Right lobe of liver (tissue), 6 donors: ENCODE measurements at regions not wholly inside any gene's neighbourhood (a gene's known extent, or its start where the extent isn't known, plus 50 kb on each side); places are given as distances from the start of the nearest gene placed in this dataset.

ENCODE experiments used
- ATAC-seq, 4 donors: fragments of 200-7000 bp; cut with Tn5 transposase; one replicate each; pipeline ENCODE4 v1.9.1; 2020; ENCODE audit warnings: mild to moderate bottlenecking in 4 of 4, moderate library complexity in 4 of 4
- DNase-seq, 3 donors: peaks; one replicate each; pipeline ENCODE4 v3.0.0-alpha.2; 2020
- H3K27ac ChIP-seq, 3 donors: fragments of 200-600 bp; one replicate each; pipeline ENCODE4 v1.8.0; 2022
- H3K27me3 ChIP-seq, 2 donors: fragments of 200-600 bp; one replicate each; pipeline ENCODE4 v1.8.0; 2022
- H3K36me3 ChIP-seq, 4 donors: fragments of 200-600 bp; sonication (generic) in 1 of 4; one replicate each; pipeline versions ENCODE4 v1.5.1 to v1.8.0; 2017 to 2022; ENCODE audit warnings: control low read depth in 1 of 4
- H3K4me1 ChIP-seq, 4 donors: fragments of 200-600 bp; sonication (generic) in 1 of 4; one replicate each; pipeline versions ENCODE4 v1.5.1 to v1.8.0; 2017 to 2022; ENCODE audit warnings: control low read depth in 1 of 4
- H3K4me3 ChIP-seq, 3 donors: fragments of 200-600 bp; one replicate each; pipeline ENCODE4 v1.8.0; 2022
- H3K9me3 ChIP-seq, 4 donors: fragments of 200-600 bp; sonication (generic) in 1 of 4; one replicate each; pipeline versions ENCODE4 v1.5.1 to v1.8.0; 2017 to 2022; ENCODE audit warnings: control low read depth in 1 of 4
- CTCF ChIP-seq, 4 donors: fragments of 200-600 bp in 3 of 4; fragments of 450-650 bp in 1 of 4; IDR thresholded peaks; one replicate each; pipeline versions ENCODE4 v1.5.1 to v1.8.0; 2016 to 2022; ENCODE audit warnings: antibody characterized with exemption in 4 of 4, mild to moderate bottlenecking in 2 of 4
- POLR2A ChIP-seq: fragments of 450-650 bp; IDR thresholded peaks from one replicate; pipeline ENCODE4 v1.6.1; 2017; ENCODE audit warnings: antibody characterized with exemption, mild to moderate bottlenecking
- WGBS: methylation state at CpG from one replicate; pipeline ENCODE4 v1.1.6; 2018; ENCODE audit warnings: low coverage, low lambda C conversion rate; ENCODE audit not compliant: insufficient coverage; ENCODE audit errors: missing lambda C conversion rate; 5-methylcytosine and 5-hydroxymethylcytosine counted together
- intact Hi-C, 2 donors: fragments of 100-400 bp; cut with DNase I; formaldehyde crosslinking; loops; one replicate each; pipeline versions ENCODE4 v1.11.2 to v1.14.1; 2022
- donor health status: DM: no; HTN: yes; CAD: no.
- donor health status: DM: no; HTN: no; CAD: no.
- donor health status: DM: no; HTN: no; CAD: no.
- donor health status: DM: no; HTN: yes; CAD: no.
- donor health status: DM: no; HTN: yes; CAD: no.

- intact Hi-C loops: no loop called here
- 44% methylated on average over 1 of the region's 1 CpG for WGBS
- Histone ChIP-seq H3K4me1 (peaks cover 0 to 6% (median 0%) of the 10 kb centered on the region in 4 donors), H3K27me3 (no peaks in the 10 kb centered on the region), H3K4me3 (no peak overlapping the region), H3K9me3 (no peaks in the 10 kb centered on the region), H3K27ac (no peak overlapping the region), H3K36me3 (no peaks in the 10 kb centered on the region)
- DNase-seq (no peak), ATAC-seq (no peak)
- TF ChIP-seq CTCF (IDR thresholded peaks at IDR 0.05) (no peak), POLR2A (no peak)
Measured at GRCh38 chr6:77324866-77325265, 138.4 kb downstream of the HTR1B start.

- WGBS: 72% methylated on average over 3 of the region's 3 CpGs
- ATAC-seq (no peak), DNase-seq (no peak)
- H3K9me3 ChIP-seq: no peaks in the 10 kb centered on the region
- H3K27me3 ChIP-seq: no peaks in the 10 kb centered on the region
- H3K27ac ChIP-seq: no peak overlapping the region
- H3K4me1 ChIP-seq: peaks cover 0 to 6% (median 0%) of the 10 kb centered on the region in 4 donors
- no peak overlapping the region for H3K4me3 ChIP-seq
- intact Hi-C loops: no loop called here
- TF ChIP-seq CTCF (IDR thresholded peaks at IDR 0.05): no peak
- no peak for TF ChIP-seq POLR2A
- H3K36me3 ChIP-seq: no peaks in the 10 kb centered on the region
Measured at GRCh38 chr6:77322604-77323003, 140.7 kb downstream of the HTR1B start.

GRCh38 chr6:77318256-77318655, 145.0 kb downstream of the HTR1B start:
- no peak for DNase-seq
- no peaks in the 10 kb centered on the region for H3K36me3 ChIP-seq

DNA sequence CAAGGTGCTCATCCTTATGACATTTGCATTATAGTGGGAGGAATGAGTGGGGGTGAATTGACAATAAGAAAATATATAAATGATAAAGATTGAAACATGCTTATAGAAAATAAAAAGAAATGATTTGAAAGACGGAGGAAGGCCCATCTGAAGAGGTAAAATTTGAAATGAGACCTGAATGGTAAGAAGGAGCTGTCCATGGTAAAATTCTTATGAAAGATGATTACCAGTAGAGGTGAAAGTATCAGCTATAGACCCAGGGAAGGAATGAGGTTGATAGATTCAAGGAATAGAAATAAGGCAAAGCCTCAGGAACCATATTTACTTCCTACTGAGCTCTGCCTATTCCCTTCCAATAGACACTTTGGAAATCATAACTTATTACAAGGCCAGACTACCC, 149.7 kb downstream of the HTR1B start:
- 50% methylated on average over 1 of the region's 1 CpG for WGBS
- Histone ChIP-seq H3K27me3 (no peaks in the 10 kb centered on the region), H3K4me3 (no peak overlapping the region), H3K4me1 (no peaks in the 10 kb centered on the region), H3K36me3 (no peaks in the 10 kb centered on the region), H3K9me3 (no peaks in the 10 kb centered on the region), H3K27ac (no peak overlapping the region)
- TF ChIP-seq CTCF (IDR thresholded peaks at IDR 0.05) (no peak), POLR2A (no peak)
- intact Hi-C loops: no loop called here
- no peak for ATAC-seq
- no peak for DNase-seq

More at GRCh38 chr6:77318256-77318655, 145.0 kb downstream of the HTR1B start:
- H3K27ac ChIP-seq: no peak overlapping the region
- ATAC-seq: no peak
- WGBS: 58% methylated on average over 1 of the region's 1 CpG
- H3K4me3 ChIP-seq: no peak overlapping the region
- H3K4me1 ChIP-seq: peaks cover 0 to 6% (median 0%) of the 10 kb centered on the region in 4 donors
- no peaks in the 10 kb centered on the region for H3K9me3 ChIP-seq
- intact Hi-C loops: no loop called here
- TF ChIP-seq POLR2A (no peak), CTCF (IDR thresholded peaks at IDR 0.05) (no peak)
- no peaks in the 10 kb centered on the region for H3K27me3 ChIP-seq

DNA sequence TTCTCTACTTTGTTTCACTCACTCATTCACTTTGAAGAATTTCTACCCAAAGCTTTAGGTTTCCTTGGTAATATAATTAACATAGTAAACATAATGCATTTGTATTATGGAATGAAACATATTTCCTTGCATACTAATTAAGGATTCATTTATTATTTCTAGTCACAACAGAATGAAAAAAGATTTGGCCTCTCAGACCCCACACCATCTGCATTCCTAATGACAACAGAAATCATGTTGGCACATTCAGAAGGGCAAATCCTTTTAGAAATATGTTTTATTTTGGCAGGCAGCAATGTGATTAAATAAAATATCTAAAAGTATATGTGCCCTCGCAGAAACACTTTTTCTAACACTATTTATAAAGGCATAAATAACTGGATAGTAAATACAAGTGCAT, 163.4 kb downstream of the HTR1B start:
- DNase-seq (no peak), ATAC-seq (no peak)
- TF ChIP-seq POLR2A (no peak), CTCF (IDR thresholded peaks at IDR 0.05) (no peak)
- 59% methylated on average over 1 of the region's 1 CpG for WGBS
- intact Hi-C loops: no loop called here
- H3K27me3 ChIP-seq: no peaks in the 10 kb centered on the region
- H3K36me3 ChIP-seq: no peaks in the 10 kb centered on the region
- no peaks in the 10 kb centered on the region for H3K4me1 ChIP-seq
- no peak overlapping the region for H3K4me3 ChIP-seq
- H3K9me3 ChIP-seq: no peaks in the 10 kb centered on the region
- H3K27ac ChIP-seq: no peak overlapping the region
